ENCODE measurements at regions not wholly inside any gene's neighbourhood (a gene's known extent, or its start where the extent isn't known, plus 50 kb on each side); places are given as distances from the start of the nearest gene placed in this dataset.
"Not testable (repeated sequence)": the region's sequence is repeated elsewhere in the genome, so short reads cannot be mapped to it uniquely, and the experiment has no call there.

- WGBS, 4 donors: 63 to 90% (median 71%) methylated on average over 2 of the region's 2 CpGs
- intact Hi-C loops (cut with DNase I): no loop called here
Measured at GRCh38 chr11:116037861-116038260, 533.6 kb upstream of the CADM1 start.

GRCh38 chr11:116035977-116036376 lies 531.8 kb upstream of the CADM1 start:
- no peak overlapping the region for H3K27ac ChIP-seq
- intact Hi-C loops (cut with DNase I): no loop called here
- no peaks in the 10 kb centered on the region for H3K27me3 ChIP-seq
- H3K36me3 ChIP-seq (replicated peaks in 1 of 2): no peaks in the 10 kb centered on the region
- no peak overlapping the region for H3K4me3 ChIP-seq
- WGBS, 4 donors: 52 to 78% (median 57%) methylated on average over 4 to 5 of the region's 5 CpGs
- TF ChIP-seq POLR2A (IDR thresholded peaks at IDR 0.05): no peak
- TF ChIP-seq, protein P1, sequence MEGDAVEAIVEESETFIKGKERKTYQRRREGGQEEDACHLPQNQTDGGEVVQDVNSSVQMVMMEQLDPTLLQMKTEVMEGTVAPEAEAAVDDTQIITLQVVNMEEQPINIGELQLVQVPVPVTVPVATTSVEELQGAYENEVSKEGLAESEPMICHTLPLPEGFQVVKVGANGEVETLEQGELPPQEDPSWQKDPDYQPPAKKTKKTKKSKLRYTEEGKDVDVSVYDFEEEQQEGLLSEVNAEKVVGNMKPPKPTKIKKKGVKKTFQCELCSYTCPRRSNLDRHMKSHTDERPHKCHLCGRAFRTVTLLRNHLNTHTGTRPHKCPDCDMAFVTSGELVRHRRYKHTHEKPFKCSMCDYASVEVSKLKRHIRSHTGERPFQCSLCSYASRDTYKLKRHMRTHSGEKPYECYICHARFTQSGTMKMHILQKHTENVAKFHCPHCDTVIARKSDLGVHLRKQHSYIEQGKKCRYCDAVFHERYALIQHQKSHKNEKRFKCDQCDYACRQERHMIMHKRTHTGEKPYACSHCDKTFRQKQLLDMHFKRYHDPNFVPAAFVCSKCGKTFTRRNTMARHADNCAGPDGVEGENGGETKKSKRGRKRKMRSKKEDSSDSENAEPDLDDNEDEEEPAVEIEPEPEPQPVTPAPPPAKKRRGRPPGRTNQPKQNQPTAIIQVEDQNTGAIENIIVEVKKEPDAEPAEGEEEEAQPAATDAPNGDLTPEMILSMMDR (IDR thresholded peaks at IDR 0.05): no peak
- no peaks in the 10 kb centered on the region for H3K9me3 ChIP-seq (replicated peaks in 1 of 3)
- H3K4me1 ChIP-seq (replicated peaks in 1 of 2): no peaks in the 10 kb centered on the region
- DNase-seq: no peak

More at GRCh38 chr11:116037861-116038260, 533.6 kb upstream of the CADM1 start:
- Histone ChIP-seq H3K4me1 (replicated peaks in 1 of 2) (no peaks in the 10 kb centered on the region), H3K4me3 (no peak overlapping the region), H3K27me3 (no peaks in the 10 kb centered on the region), H3K36me3 (replicated peaks in 1 of 2) (no peaks in the 10 kb centered on the region), H3K9me3 (replicated peaks in 1 of 3) (no peaks in the 10 kb centered on the region), H3K27ac (no peak overlapping the region)
- no peak for DNase-seq
- TF ChIP-seq POLR2A (IDR thresholded peaks at IDR 0.05): no peak
- TF ChIP-seq, protein P1 (IDR thresholded peaks at IDR 0.05): no peak

DNA sequence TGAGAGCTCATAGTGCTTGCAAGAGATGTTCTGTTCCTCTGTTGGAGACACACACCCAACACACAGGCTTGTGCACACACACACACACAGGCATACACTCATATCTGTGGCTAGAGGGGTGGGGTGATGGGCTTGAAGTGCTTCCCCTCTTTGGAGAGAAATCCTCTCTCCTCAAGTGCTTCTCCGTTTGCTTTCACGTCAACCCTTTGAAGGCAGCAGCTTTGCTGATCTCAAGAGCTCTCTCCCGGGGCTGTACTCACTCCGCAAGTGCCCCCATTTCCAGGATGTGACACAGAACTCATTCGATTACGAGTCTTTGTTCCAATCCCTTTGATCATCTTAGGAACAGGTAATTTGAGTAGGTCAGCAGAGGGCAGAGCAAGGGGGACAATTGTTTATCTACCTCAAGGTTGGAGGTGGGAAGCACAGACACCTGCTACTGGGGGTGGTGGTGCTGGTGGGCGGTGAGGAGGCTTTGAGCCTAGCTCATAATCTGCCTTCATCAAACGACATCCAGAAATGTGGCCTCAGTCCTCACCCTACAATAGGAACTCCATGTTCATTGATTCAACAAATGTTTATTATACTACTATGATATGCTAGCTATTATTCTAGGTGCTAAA lies 529.8 kb upstream of the CADM1 start:
- H3K27ac ChIP-seq: no peak overlapping the region
- no peak overlapping the region for H3K4me3 ChIP-seq
- no peaks in the 10 kb centered on the region for H3K27me3 ChIP-seq
- no peaks in the 10 kb centered on the region for H3K36me3 ChIP-seq (replicated peaks in 1 of 2)
- no peak for DNase-seq
- no peaks in the 10 kb centered on the region for H3K4me1 ChIP-seq (replicated peaks in 1 of 2)
- intact Hi-C loops (cut with DNase I): no loop called here
- 39 to 61% (median 44%) methylated on average over 8 of the region's 8 CpGs for WGBS, 4 donors
- H3K9me3 ChIP-seq (replicated peaks in 1 of 3): no peaks in the 10 kb centered on the region
- TF ChIP-seq, protein P1 (IDR thresholded peaks at IDR 0.05): no peak
- TF ChIP-seq POLR2A (IDR thresholded peaks at IDR 0.05): no peak

DNA sequence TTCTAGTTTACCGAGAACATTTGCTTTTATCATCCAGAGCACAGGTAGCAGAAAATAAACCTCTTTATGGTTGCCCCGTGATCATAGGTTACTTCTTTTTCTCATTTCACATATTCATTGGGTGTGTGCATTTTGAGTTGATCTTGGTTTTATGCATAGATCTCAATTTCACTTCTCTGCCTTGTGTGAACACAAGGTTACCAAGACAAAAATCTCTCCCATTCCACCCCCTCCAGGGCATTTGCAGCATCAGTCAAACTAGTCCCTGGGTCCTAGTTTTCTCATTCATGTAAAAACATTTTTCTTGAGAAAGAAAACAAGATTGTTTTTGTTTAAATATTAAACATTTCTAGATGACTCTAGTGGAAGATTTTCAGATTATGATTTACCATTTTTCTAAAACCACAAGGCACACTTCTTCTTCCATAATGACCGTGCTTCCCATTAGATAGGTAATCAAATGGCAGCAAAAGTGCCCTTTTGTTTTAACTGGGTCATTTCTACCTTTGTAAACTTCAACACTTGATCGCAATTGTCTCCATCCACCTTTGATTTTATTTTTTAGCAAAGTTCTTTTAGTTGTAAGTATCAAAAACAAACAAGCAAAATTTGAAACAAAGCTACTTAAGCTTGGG lies 526.6 kb upstream of the CADM1 start:
- no peaks in the 10 kb centered on the region for H3K4me1 ChIP-seq (replicated peaks in 1 of 2)
- no peak overlapping the region for H3K27ac ChIP-seq
- no peaks in the 10 kb centered on the region for H3K9me3 ChIP-seq (replicated peaks in 1 of 3)
- no peak for DNase-seq
- intact Hi-C loops (cut with DNase I): no loop called here
- H3K4me3 ChIP-seq: no peak overlapping the region
- no peaks in the 10 kb centered on the region for H3K27me3 ChIP-seq
- TF ChIP-seq, protein P1 (IDR thresholded peaks at IDR 0.05): no peak
- no peak for TF ChIP-seq POLR2A (IDR thresholded peaks at IDR 0.05)
- WGBS, 4 donors: 82 to 89% (median 83%) methylated on average over 4 of the region's 4 CpGs
- no peaks in the 10 kb centered on the region for H3K36me3 ChIP-seq (replicated peaks in 1 of 2)

- H3K36me3 ChIP-seq (replicated peaks in 1 of 2); H3K27me3 ChIP-seq; intact Hi-C loops (cut with DNase I); DNase-seq; H3K9me3 ChIP-seq (replicated peaks in 1 of 3); H3K27ac ChIP-seq; H3K4me1 ChIP-seq (replicated peaks in 1 of 2); H3K4me3 ChIP-seq: not testable (repeated sequence)
- 50 to 76% (median 69%) methylated on average over 1 of the region's 1 CpG for WGBS, 4 donors
Measured at GRCh38 chr11:116028506-116028905, 524.3 kb upstream of the CADM1 start.
